ENCODE measurements at regions not wholly inside any gene's neighbourhood (a gene's known extent, or its start where the extent isn't known, plus 50 kb on each side); places are given as distances from the start of the nearest gene placed in this dataset.

DNA sequence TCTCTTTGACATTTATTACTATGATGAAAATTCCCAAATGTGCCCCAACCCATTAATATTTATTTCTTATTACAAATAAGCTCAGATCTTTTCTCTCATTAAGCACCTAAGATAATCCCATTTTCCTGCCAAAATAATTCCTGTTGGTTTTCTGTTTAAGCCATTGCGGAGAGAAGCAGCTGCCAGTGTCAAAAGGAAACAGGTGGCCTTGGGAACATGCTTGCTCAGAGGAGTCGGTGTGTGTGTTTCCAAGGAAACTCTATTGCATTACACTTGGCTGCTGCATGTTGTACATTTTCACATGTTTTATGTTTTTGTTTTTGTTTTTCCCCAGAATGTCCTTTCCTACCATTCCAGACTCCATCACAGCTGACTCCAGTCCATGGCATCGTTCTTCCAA lies 56.4 kb downstream of the CD24 start:
- no peaks in the 10 kb centered on the region for H3K36me3 ChIP-seq (ENCODE audit: control insufficient read depth in 2 of 3, insufficient read depth in 3 of 3, low read length in 3 of 3)
- H3K9me3 ChIP-seq (ENCODE audit: control insufficient read depth in 2 of 3, insufficient read depth in 1 of 3, low read length in 3 of 3), result peaks cover 0 to 3% (median 0%) of the 10 kb centered on the region in 3 donors
- TF ChIP-seq CTCF (IDR thresholded peaks at IDR 0.05; ENCODE audit: borderline replicate concordance, extremely low read depth, insufficient read depth), result no peak
- no peaks in the 10 kb centered on the region for H3K27me3 ChIP-seq (ENCODE audit: control insufficient read depth, insufficient read depth, low read length)
- intact Hi-C loops (cut with DNase I), result no loop called here
- H3K9ac ChIP-seq (ENCODE audit: low read length in 3 of 3), result no peak overlapping the region
- no peak for DNase-seq
- FAIRE-seq, result no peak
- no peaks in the 10 kb centered on the region for H3K4me1 ChIP-seq (ENCODE audit: control insufficient read depth in 2 of 3, insufficient read depth in 2 of 3, low read depth in 1 of 3, low read length in 3 of 3)
- H3K27ac ChIP-seq (ENCODE audit: low read depth in 2 of 2, low read length in 2 of 2), result no peak overlapping the region
- H3K4me3 ChIP-seq (ENCODE audit: low read length in 3 of 3), result no peak overlapping the region

- no peak for DNase-seq
- H3K36me3 ChIP-seq (ENCODE audit: control insufficient read depth in 2 of 3, insufficient read depth in 3 of 3, low read length in 3 of 3), result no peaks in the 10 kb centered on the region
- FAIRE-seq, result no peak
- H3K27ac ChIP-seq (ENCODE audit: low read depth in 2 of 2, low read length in 2 of 2), result no peak overlapping the region
- H3K9me3 ChIP-seq (ENCODE audit: control insufficient read depth in 2 of 3, insufficient read depth in 1 of 3, low read length in 3 of 3), result peaks cover 0 to 3% (median 0%) of the 10 kb centered on the region in 3 donors
- no peaks in the 10 kb centered on the region for H3K4me1 ChIP-seq (ENCODE audit: control insufficient read depth in 2 of 3, insufficient read depth in 2 of 3, low read depth in 1 of 3, low read length in 3 of 3)
- no peak overlapping the region for H3K9ac ChIP-seq (ENCODE audit: low read length in 3 of 3)
- no peak overlapping the region for H3K4me3 ChIP-seq (ENCODE audit: low read length in 3 of 3)
- H3K27me3 ChIP-seq (ENCODE audit: control insufficient read depth, insufficient read depth, low read length), result no peaks in the 10 kb centered on the region
- intact Hi-C loops (cut with DNase I), result no loop called here
- TF ChIP-seq CTCF (IDR thresholded peaks at IDR 0.05; ENCODE audit: borderline replicate concordance, extremely low read depth, insufficient read depth), result no peak
Observed at GRCh38 chr6:106916891-106917290, 57.6 kb downstream of the CD24 start.

GRCh38 chr6:106913676-106914280 lies 60.8 kb downstream of the CD24 start:
- no peak overlapping the region for H3K9ac ChIP-seq (ENCODE audit: low read length in 3 of 3)

More at GRCh38 chr6:106913676-106914280, 60.8 kb downstream of the CD24 start:
- intact Hi-C loops (cut with DNase I), result no loop called here
- H3K27ac ChIP-seq (ENCODE audit: low read depth in 2 of 2, low read length in 2 of 2), result no peak overlapping the region
- no peaks in the 10 kb centered on the region for H3K27me3 ChIP-seq (ENCODE audit: control insufficient read depth, insufficient read depth, low read length)
- no peaks in the 10 kb centered on the region for H3K4me1 ChIP-seq (ENCODE audit: control insufficient read depth in 2 of 3, insufficient read depth in 2 of 3, low read depth in 1 of 3, low read length in 3 of 3)
- H3K9me3 ChIP-seq (ENCODE audit: control insufficient read depth in 2 of 3, insufficient read depth in 1 of 3, low read length in 3 of 3), result peaks cover 0 to 3% (median 0%) of the 10 kb centered on the region in 3 donors
- TF ChIP-seq CTCF (IDR thresholded peaks at IDR 0.05; ENCODE audit: borderline replicate concordance, extremely low read depth, insufficient read depth), result no peak
- H3K4me3 ChIP-seq (ENCODE audit: low read length in 3 of 3), result no peak overlapping the region
- FAIRE-seq (no peak), DNase-seq (peak in 1 of 5 donors; percentile 31)
- no peaks in the 10 kb centered on the region for H3K36me3 ChIP-seq (ENCODE audit: control insufficient read depth in 2 of 3, insufficient read depth in 3 of 3, low read length in 3 of 3)

All from kidney (tissue), 13 donors.